OCI-LY1 (cell line): ENCODE measurements at regions not wholly inside any gene's neighbourhood (a gene's known extent, or its start where the extent isn't known, plus 50 kb on each side); places are given as distances from the start of the nearest gene placed in this dataset.
"Not testable (repeated sequence)": the region's sequence is repeated elsewhere in the genome, so short reads cannot be mapped to it uniquely, and the experiment has no call there.

Experiments
- H2AFZ ChIP-seq: fragments of 200-600 bp; sonication (generic), shearing (Covaris generic); 2 replicates; pipeline ENCODE4 v1.6.0; 2014; ENCODE audit warnings: antibody characterized with exemption, mild to moderate bottlenecking, low read length
- H3F3A ChIP-seq: fragments of 200-600 bp; sonication (generic), shearing (Covaris generic); 2 replicates; pipeline ENCODE4 v1.6.0; 2014; ENCODE audit warnings: mild to moderate bottlenecking, antibody characterized with exemption, low read length, moderate library complexity; ENCODE audit not compliant: insufficient read depth
- H3K27ac ChIP-seq: fragments of 200-600 bp; sonication (generic); 2 replicates; pipeline ENCODE4 v1.5.1; 2014; ENCODE audit warnings: low read length, mixed run types, mild to moderate bottlenecking, low read depth; ENCODE audit not compliant: poor library complexity, severe bottlenecking
- H3K27me3 ChIP-seq: fragments of 200-600 bp; sonication (generic); 2 replicates; pipeline ENCODE4 v1.6.0; 2014; ENCODE audit warnings: antibody characterized with exemption, mild to moderate bottlenecking, low read length, moderate library complexity; ENCODE audit not compliant: insufficient read depth
- H3K36me3 ChIP-seq: fragments of 200-600 bp; sonication (generic); 2 replicates; pipeline ENCODE4 v1.6.1; 2014; ENCODE audit warnings: mild to moderate bottlenecking, antibody characterized with exemption, low read length, moderate library complexity, mixed read lengths; ENCODE audit not compliant: insufficient read depth
- H3K4me1 ChIP-seq: fragments of 200-600 bp; sonication (generic); 2 replicates; pipeline ENCODE4 v1.5.1; 2014; ENCODE audit warnings: mild to moderate bottlenecking, low read length, moderate library complexity; ENCODE audit not compliant: insufficient read depth, severe bottlenecking
- H3K4me2 ChIP-seq: fragments of 200-600 bp; sonication (generic), shearing (Covaris generic); 2 replicates; pipeline ENCODE4 v1.6.1; 2014; ENCODE audit warnings: low read length
- H3K4me3 ChIP-seq: fragments of 200-600 bp; sonication (generic); 2 replicates; pipeline ENCODE4 v1.5.1; 2014; ENCODE audit warnings: low read length, low read depth, mild to moderate bottlenecking, mixed read lengths; ENCODE audit not compliant: poor library complexity, severe bottlenecking
- H3K79me2 ChIP-seq: fragments of 200-600 bp; shearing (Covaris generic); 2 replicates; pipeline ENCODE4 v1.6.1; 2016; ENCODE audit warnings: mixed run types, low read length, mixed read lengths; ENCODE audit not compliant: insufficient read depth
- H3K9ac ChIP-seq: fragments of 200-600 bp; sonication (generic), shearing (Covaris generic); 2 replicates; pipeline ENCODE4 v1.6.1; 2014; ENCODE audit warnings: mild to moderate bottlenecking, low read length, mixed read lengths
- H3K9me2 ChIP-seq: fragments of 200-600 bp; sonication (generic), shearing (Covaris generic); 2 replicates; pipeline ENCODE4 v1.6.1; 2014; ENCODE audit warnings: low read depth, mild to moderate bottlenecking, low read length, mixed read lengths
- H3K9me3 ChIP-seq: fragments of 200-600 bp; shearing (Covaris generic); 2 replicates; pipeline ENCODE4 v1.6.1; 2014; ENCODE audit warnings: low read length, mixed read lengths
- H4K20me1 ChIP-seq: fragments of 200-600 bp; sonication (generic), shearing (Covaris generic); 2 replicates; pipeline ENCODE4 v1.6.0; 2016; ENCODE audit warnings: mild to moderate bottlenecking, low read length; ENCODE audit not compliant: insufficient read depth
- EZH2 ChIP-seq: fragments of 200-600 bp; sonication (generic), shearing (Covaris generic); IDR thresholded peaks from 2 replicates; pipeline ENCODE4 v1.8.0; 2017; ENCODE audit warnings: borderline replicate concordance, mixed run types, mild to moderate bottlenecking, antibody characterized with exemption, low read length, moderate library complexity, mixed read lengths
- TF ChIP-seq, protein P1 (sequence below): fragments of 200-600 bp; sonication (generic), shearing (Covaris generic); IDR thresholded peaks from 2 replicates; pipeline ENCODE4 v1.5.1; 2017; ENCODE audit warnings: mild to moderate bottlenecking, antibody characterized with exemption, low read length, moderate library complexity, mixed read lengths

- Histone ChIP-seq H3K9me3 (no peaks in the 10 kb centered on the region), H3K4me3 (no peak overlapping the region), H3F3A (no peaks in the 10 kb centered on the region), H4K20me1 (no peaks in the 10 kb centered on the region; the same call in 1 of the 2 replicates), H3K27ac (no peak overlapping the region), H3K9ac (no peak overlapping the region), H3K79me2 (no peaks in the 10 kb centered on the region), H2AFZ (no peak overlapping the region), H3K4me2 (no peak overlapping the region), H3K9me2 (no peaks in the 10 kb centered on the region), H3K36me3 (no peaks in the 10 kb centered on the region), H3K27me3 (no peaks in the 10 kb centered on the region), H3K4me1 (no peaks in the 10 kb centered on the region)
- no peak for TF ChIP-seq EZH2
- TF ChIP-seq, protein P1, sequence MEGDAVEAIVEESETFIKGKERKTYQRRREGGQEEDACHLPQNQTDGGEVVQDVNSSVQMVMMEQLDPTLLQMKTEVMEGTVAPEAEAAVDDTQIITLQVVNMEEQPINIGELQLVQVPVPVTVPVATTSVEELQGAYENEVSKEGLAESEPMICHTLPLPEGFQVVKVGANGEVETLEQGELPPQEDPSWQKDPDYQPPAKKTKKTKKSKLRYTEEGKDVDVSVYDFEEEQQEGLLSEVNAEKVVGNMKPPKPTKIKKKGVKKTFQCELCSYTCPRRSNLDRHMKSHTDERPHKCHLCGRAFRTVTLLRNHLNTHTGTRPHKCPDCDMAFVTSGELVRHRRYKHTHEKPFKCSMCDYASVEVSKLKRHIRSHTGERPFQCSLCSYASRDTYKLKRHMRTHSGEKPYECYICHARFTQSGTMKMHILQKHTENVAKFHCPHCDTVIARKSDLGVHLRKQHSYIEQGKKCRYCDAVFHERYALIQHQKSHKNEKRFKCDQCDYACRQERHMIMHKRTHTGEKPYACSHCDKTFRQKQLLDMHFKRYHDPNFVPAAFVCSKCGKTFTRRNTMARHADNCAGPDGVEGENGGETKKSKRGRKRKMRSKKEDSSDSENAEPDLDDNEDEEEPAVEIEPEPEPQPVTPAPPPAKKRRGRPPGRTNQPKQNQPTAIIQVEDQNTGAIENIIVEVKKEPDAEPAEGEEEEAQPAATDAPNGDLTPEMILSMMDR = no peak
Observed at GRCh38 chr6:164628302-164628931, 681.0 kb downstream of the C6orf118 start.

DNA sequence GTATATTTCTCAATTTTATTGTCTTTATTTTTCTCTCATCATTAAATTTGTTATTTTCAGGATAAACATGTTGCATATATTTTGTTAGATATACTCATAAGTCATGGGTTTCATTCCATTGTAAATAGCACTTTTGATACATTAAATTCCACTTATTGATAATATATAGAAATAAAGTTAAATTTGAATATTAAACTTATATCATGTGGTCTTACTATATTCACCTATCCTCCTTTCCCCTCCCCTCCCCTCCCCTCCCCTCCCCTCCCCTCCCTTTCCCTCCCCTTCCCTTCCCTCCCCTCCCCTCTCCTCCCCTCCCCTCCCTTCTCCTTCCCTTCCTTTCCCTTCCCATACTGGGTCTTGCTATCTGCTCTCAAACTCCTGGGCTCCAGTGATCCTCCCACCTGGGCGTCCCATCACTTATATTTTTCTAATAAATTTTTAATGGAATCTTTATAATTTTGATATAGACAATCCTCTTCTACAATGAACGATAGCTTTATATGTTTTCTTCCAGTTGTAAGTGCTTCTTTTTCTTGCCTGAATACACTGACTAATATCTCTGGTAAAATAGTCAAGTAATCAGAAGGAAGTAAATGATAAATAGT is 692.4 kb downstream of the C6orf118 start:
- Histone ChIP-seq H3K4me3 (no peak overlapping the region), H3K9ac (no peak overlapping the region), H3K4me2 (no peak overlapping the region), H4K20me1 (no peaks in the 10 kb centered on the region), H3K4me1 (no peaks in the 10 kb centered on the region), H3K9me2 (no peaks in the 10 kb centered on the region), H2AFZ (no peak overlapping the region), H3K9me3 (no peaks in the 10 kb centered on the region), H3K79me2 (no peaks in the 10 kb centered on the region), H3K27me3 (no peaks in the 10 kb centered on the region), H3K36me3 (no peaks in the 10 kb centered on the region), H3F3A (no peaks in the 10 kb centered on the region), H3K27ac (no peak overlapping the region)
- no peak for TF ChIP-seq EZH2
- TF ChIP-seq, protein P1 = no peak

GRCh38 chr6:164612751-164613150 is 696.7 kb downstream of the C6orf118 start:
- no peaks in the 10 kb centered on the region for H3K9me3 ChIP-seq

DNA sequence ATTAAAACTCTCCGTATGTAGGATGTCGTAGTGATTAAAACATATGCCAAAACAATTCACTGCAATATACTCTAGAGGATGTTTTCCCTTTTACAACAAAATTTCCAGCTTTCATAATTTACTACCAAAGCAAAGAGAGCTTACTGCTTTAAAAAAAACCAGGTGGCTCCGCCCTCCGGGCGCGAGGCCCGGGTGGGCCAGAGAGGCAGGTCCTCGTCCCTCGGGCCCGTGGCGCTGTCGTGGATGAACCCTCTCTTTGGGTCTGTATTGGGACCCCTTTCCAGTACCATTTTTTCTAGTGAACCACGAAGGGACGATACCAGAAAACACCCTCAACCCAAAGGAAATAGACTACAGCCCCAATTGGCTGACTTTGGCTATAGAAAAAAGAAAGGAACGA is 698.5 kb downstream of the C6orf118 start:
- not testable (repeated sequence) for H2AFZ ChIP-seq, H3K4me2 ChIP-seq, H3K9me3 ChIP-seq, H4K20me1 ChIP-seq, H3K9me2 ChIP-seq, H3K4me1 ChIP-seq, H3K9ac ChIP-seq, H3K36me3 ChIP-seq, H3F3A ChIP-seq, H3K27ac ChIP-seq, H3K79me2 ChIP-seq, H3K27me3 ChIP-seq, H3K4me3 ChIP-seq

More at GRCh38 chr6:164612751-164613150, 696.7 kb downstream of the C6orf118 start:
- no peak for TF ChIP-seq EZH2
- TF ChIP-seq, protein P1 = no peak
- Histone ChIP-seq H3F3A (no peaks in the 10 kb centered on the region), H3K9ac (no peak overlapping the region), H3K27me3 (no peaks in the 10 kb centered on the region), H3K79me2 (no peaks in the 10 kb centered on the region), H3K4me1 (no peaks in the 10 kb centered on the region), H2AFZ (no peak overlapping the region), H3K4me3 (no peak overlapping the region), H3K36me3 (no peaks in the 10 kb centered on the region), H3K9me2 (no peaks in the 10 kb centered on the region), H3K27ac (no peak overlapping the region), H4K20me1 (no peaks in the 10 kb centered on the region), H3K4me2 (no peak overlapping the region)

DNA sequence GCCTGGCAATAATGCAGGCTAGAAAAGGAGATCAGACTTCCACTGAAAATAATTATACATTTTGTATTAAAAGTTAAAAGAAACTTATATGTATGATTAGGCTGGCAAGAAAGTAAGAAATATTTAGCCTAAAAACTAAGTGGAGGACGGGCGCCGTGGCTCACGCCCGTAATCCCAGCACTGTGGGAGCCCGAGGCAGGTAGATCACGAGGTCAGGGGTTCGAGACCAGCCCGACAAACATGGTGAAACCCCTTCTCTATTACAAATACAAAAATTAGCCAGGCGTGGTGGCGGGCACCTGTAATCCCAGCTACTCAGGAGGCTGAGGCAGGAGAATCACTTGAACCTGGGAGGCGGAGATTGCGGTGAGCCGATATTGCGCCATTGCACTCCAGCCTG is 707.0 kb downstream of the C6orf118 start:
- not testable (repeated sequence) for H3K9me3 ChIP-seq, H4K20me1 ChIP-seq, H3K9me2 ChIP-seq, H3K4me2 ChIP-seq, H3K4me3 ChIP-seq, H3K27ac ChIP-seq, H3K36me3 ChIP-seq, H3K9ac ChIP-seq, H3K4me1 ChIP-seq, H3K79me2 ChIP-seq, H3K27me3 ChIP-seq, H3F3A ChIP-seq, H2AFZ ChIP-seq
